Peyer's patch (tissue), 4 donors: ENCODE measurements at regions not wholly inside any gene's neighbourhood (a gene's known extent, or its start where the extent isn't known, plus 50 kb on each side); places are given as distances from the start of the nearest gene placed in this dataset.

Experiments used
- DNase-seq, 3 donors: peaks; one replicate each; pipeline ENCODE4 v3.0.0-alpha.2; 2017 to 2019
- H3K27ac ChIP-seq, 4 donors: fragments of 200-600 bp; sonication (generic); one replicate each; pipeline ENCODE4 v1.5.1; 2016 to 2019
- H3K27me3 ChIP-seq, 2 donors: fragments of 200-600 bp; sonication (generic); one replicate each; pipeline ENCODE4 v1.5.1; 2019
- H3K36me3 ChIP-seq, 3 donors: fragments of 200-600 bp; sonication (generic); one replicate each; pipeline ENCODE4 v1.5.1; 2016 to 2019
- H3K4me1 ChIP-seq, 4 donors: fragments of 200-600 bp; sonication (generic); one replicate each; pipeline ENCODE4 v1.5.1; 2016 to 2019
- H3K4me3 ChIP-seq, 4 donors: fragments of 200-600 bp; sonication (generic); 1 replicate in 3 of 4; 2 replicates in 1 of 4; pipeline ENCODE4 v1.5.1; 2016 to 2019; ENCODE audit warnings: mild to moderate bottlenecking in 1 of 4
- H3K9me3 ChIP-seq, 4 donors: fragments of 200-600 bp; sonication (generic); one replicate each; pipeline ENCODE4 v1.5.1; 2016 to 2019; ENCODE audit warnings: mild to moderate bottlenecking in 1 of 4
- CTCF ChIP-seq, 6 experiments: fragments of 450-650 bp in 4 of 6; fragments of 200-600 bp in 2 of 6; sonication (generic) in 1 of 6; IDR thresholded peaks; one replicate each; pipeline ENCODE4 v1.5.1; 2017 to 2019; ENCODE audit warnings: antibody characterized with exemption in 6 of 6, mild to moderate bottlenecking in 3 of 6, moderate library complexity in 1 of 6
- POLR2A ChIP-seq, 2 donors: fragments of 450-650 bp; IDR thresholded peaks; one replicate each; pipeline ENCODE4 v1.5.1; 2017; ENCODE audit warnings: antibody characterized with exemption in 2 of 2, mild to moderate bottlenecking in 2 of 2, moderate library complexity in 2 of 2

DNA sequence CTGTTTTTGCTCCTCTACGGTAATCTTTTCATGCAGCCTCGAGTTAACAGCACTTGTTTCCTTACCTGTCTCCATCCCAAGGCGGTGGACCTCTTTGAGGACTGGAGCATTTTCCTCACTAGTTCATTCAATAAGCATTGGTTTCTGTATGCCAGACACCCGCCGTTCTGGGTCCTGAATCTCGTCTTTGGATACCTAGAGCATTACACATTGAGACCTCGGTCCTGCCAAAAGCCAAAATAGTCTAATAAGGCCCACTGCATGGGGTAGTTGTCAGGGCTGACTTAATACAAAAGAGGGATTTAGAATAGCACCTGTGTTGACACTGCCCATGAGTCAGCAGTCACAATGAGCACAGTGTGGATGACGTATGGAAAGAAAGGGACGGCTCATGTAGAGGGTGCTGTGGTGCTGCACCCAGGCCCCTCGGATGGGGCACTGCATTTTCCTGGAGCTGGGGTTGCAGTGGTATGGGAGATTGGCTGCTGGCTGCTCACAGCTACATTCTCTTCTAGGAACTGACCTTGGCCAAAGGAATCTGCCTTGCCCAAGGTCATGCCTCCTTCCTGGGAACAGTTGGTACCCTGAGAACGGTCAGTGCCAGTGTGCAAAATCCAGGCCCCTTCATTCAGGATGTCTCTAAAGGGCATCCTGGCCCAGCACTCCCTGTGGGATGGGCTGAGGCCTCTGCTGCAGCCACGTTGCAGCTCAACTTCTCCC, 126.9 kb upstream of the NCK2 start:
- DNase-seq: peak in 1 of 3 donors; percentile 62
- peaks cover 0 to 3% (median 0%) of the 10 kb centered on the region in 4 donors for H3K4me1 ChIP-seq
- H3K9me3 ChIP-seq: no peaks in the 10 kb centered on the region
- H3K4me3 ChIP-seq: no peak overlapping the region
- H3K27me3 ChIP-seq: no peaks in the 10 kb centered on the region
- TF ChIP-seq POLR2A (IDR thresholded peaks at IDR 0.05) (no peak), CTCF (IDR thresholded peaks at IDR 0.05) (no peak)
- no peak overlapping the region for H3K27ac ChIP-seq
- H3K36me3 ChIP-seq: no peaks in the 10 kb centered on the region

DNA sequence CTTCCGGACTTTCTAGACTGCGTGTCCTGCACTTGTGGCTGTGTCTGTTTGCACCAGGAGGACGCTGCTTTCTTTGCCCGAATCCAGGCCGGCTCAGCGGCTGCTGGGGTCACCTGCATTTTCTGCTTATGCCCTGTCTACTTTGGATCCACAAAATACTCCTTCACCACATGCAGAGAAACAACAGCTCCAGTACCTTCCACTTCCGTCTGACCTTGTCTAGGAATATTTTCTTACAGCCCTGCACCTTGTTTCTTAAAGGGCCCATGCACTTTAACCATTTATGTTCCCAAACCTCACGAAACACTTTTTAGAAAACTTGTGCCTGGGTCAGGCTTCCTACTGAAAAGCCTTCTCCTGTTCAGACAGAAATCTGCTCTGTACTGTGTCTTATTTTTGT, 129.4 kb upstream of the NCK2 start:
- Histone ChIP-seq H3K4me3 (peak overlapping the region in 2 of 4 donors; percentile 51 to 54), H3K27ac (peak overlapping the region in 3 of 4 donors; percentile 13 to 48 (median 31))
- DNase-seq: no peak

DNA sequence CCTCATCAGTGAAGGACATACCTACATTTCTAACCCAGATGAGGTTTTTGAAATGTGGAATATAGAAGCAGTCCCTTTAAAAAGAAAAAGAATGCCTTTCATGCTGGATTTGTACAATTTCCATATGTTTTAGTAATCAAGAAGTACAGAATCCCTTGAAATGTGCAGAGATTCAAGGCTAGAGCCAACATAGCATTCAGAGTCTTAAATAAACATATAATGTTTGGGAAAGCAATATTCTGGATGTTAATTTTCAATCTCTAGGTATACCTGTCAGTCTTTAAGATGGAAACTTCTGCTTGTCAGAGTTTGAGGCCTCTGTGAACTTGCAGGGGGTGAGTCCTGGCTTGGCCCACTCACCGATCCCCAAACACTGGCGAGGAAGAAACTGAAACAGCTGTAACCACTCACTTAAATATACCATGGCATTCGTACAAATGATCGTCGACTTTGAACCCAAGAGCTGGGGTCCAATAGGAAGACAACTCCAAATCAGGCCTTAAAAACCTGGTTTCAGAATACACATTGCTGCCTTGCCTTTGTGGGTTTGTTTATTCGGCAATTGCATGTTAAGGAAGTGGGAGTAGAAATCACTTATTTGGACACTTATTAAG, 132.8 kb upstream of the NCK2 start:
- H3K36me3 ChIP-seq: no peaks in the 10 kb centered on the region
- H3K9me3 ChIP-seq: no peaks in the 10 kb centered on the region
- no peak for DNase-seq
- peak overlapping the region in 2 of 4 donors; percentile 10 to 24 for H3K27ac ChIP-seq
- H3K4me1 ChIP-seq: peaks cover 0 to 41% (median 3%) of the 10 kb centered on the region in 4 donors
- no peak overlapping the region for H3K4me3 ChIP-seq
- no peak for TF ChIP-seq CTCF (IDR thresholded peaks at IDR 0.05)
- no peak for TF ChIP-seq POLR2A (IDR thresholded peaks at IDR 0.05)
- no peaks in the 10 kb centered on the region for H3K27me3 ChIP-seq

More for the DNA sequence above, 129.4 kb upstream of the NCK2 start:
- H3K27me3 ChIP-seq: no peaks in the 10 kb centered on the region
- peaks cover 0 to 26% (median 0%) of the 10 kb centered on the region in 4 donors for H3K4me1 ChIP-seq
- no peaks in the 10 kb centered on the region for H3K9me3 ChIP-seq
- TF ChIP-seq CTCF (IDR thresholded peaks at IDR 0.05) (no peak), POLR2A (IDR thresholded peaks at IDR 0.05) (no peak)
- no peaks in the 10 kb centered on the region for H3K36me3 ChIP-seq

- H3K4me3 ChIP-seq: no peak overlapping the region
- H3K4me1 ChIP-seq: peaks cover 0 to 41% (median 3%) of the 10 kb centered on the region in 4 donors
- H3K27ac ChIP-seq: peak overlapping the region in 2 of 4 donors; percentile 21 to 65
- no peak for TF ChIP-seq CTCF (IDR thresholded peaks at IDR 0.05)
- TF ChIP-seq POLR2A (IDR thresholded peaks at IDR 0.05): no peak
- no peak for DNase-seq
- H3K27me3 ChIP-seq: no peaks in the 10 kb centered on the region
- no peaks in the 10 kb centered on the region for H3K36me3 ChIP-seq
- H3K9me3 ChIP-seq: no peaks in the 10 kb centered on the region
Measured at GRCh38 chr2:105611333-105611637, 133.4 kb upstream of the NCK2 start.

- no peak overlapping the region for H3K4me3 ChIP-seq
- DNase-seq: no peak
- no peaks in the 10 kb centered on the region for H3K27me3 ChIP-seq
- H3K9me3 ChIP-seq: no peaks in the 10 kb centered on the region
- H3K36me3 ChIP-seq: no peaks in the 10 kb centered on the region
- TF ChIP-seq POLR2A (IDR thresholded peaks at IDR 0.05) (no peak), CTCF (IDR thresholded peaks at IDR 0.05) (no peak)
- peak overlapping the region in 2 of 4 donors; percentile 21 to 65 for H3K27ac ChIP-seq
- H3K4me1 ChIP-seq: peaks cover 0 to 41% (median 3%) of the 10 kb centered on the region in 4 donors
Measured at GRCh38 chr2:105610576-105611332, 134.0 kb upstream of the NCK2 start.
